Right lobe of liver (tissue), 6 donors: ENCODE measurements at regions not wholly inside any gene's neighbourhood (a gene's known extent, or its start where the extent isn't known, plus 50 kb on each side); places are given as distances from the start of the nearest gene placed in this dataset.

Experiments used
- ATAC-seq, 4 donors: fragments of 200-7000 bp; cut with Tn5 transposase; one replicate each; pipeline ENCODE4 v1.9.1; 2020; ENCODE audit warnings: mild to moderate bottlenecking in 4 of 4, moderate library complexity in 4 of 4
- DNase-seq, 3 donors: peaks; one replicate each; pipeline ENCODE4 v3.0.0-alpha.2; 2020
- H3K27ac ChIP-seq, 3 donors: fragments of 200-600 bp; one replicate each; pipeline ENCODE4 v1.8.0; 2022
- H3K27me3 ChIP-seq, 2 donors: fragments of 200-600 bp; one replicate each; pipeline ENCODE4 v1.8.0; 2022
- H3K36me3 ChIP-seq, 4 donors: fragments of 200-600 bp; sonication (generic) in 1 of 4; one replicate each; pipeline versions ENCODE4 v1.5.1 to v1.8.0; 2017 to 2022; ENCODE audit warnings: control low read depth in 1 of 4
- H3K4me1 ChIP-seq, 4 donors: fragments of 200-600 bp; sonication (generic) in 1 of 4; one replicate each; pipeline versions ENCODE4 v1.5.1 to v1.8.0; 2017 to 2022; ENCODE audit warnings: control low read depth in 1 of 4
- H3K4me3 ChIP-seq, 3 donors: fragments of 200-600 bp; one replicate each; pipeline ENCODE4 v1.8.0; 2022
- H3K9me3 ChIP-seq, 4 donors: fragments of 200-600 bp; sonication (generic) in 1 of 4; one replicate each; pipeline versions ENCODE4 v1.5.1 to v1.8.0; 2017 to 2022; ENCODE audit warnings: control low read depth in 1 of 4
- POLR2A ChIP-seq: fragments of 450-650 bp; IDR thresholded peaks from one replicate; pipeline ENCODE4 v1.6.1; 2017; ENCODE audit warnings: antibody characterized with exemption, mild to moderate bottlenecking
- WGBS: methylation state at CpG from one replicate; pipeline ENCODE4 v1.1.6; 2018; ENCODE audit warnings: low coverage, low lambda C conversion rate; ENCODE audit not compliant: insufficient coverage; ENCODE audit errors: missing lambda C conversion rate; 5-methylcytosine and 5-hydroxymethylcytosine counted together
- intact Hi-C, 2 donors: fragments of 100-400 bp; cut with DNase I; formaldehyde crosslinking; loops; one replicate each; pipeline versions ENCODE4 v1.11.2 to v1.14.1; 2022
- TF ChIP-seq, protein P1 (sequence below), 4 donors: fragments of 200-600 bp in 3 of 4; fragments of 450-650 bp in 1 of 4; IDR thresholded peaks; one replicate each; pipeline versions ENCODE4 v1.5.1 to v1.8.0; 2016 to 2022; ENCODE audit warnings: antibody characterized with exemption in 4 of 4, mild to moderate bottlenecking in 2 of 4
- donor health status: DM: no; HTN: yes; CAD: no.
- donor health status: DM: no; HTN: no; CAD: no.
- donor health status: DM: no; HTN: no; CAD: no.
- donor health status: DM: no; HTN: yes; CAD: no.
- donor health status: DM: no; HTN: yes; CAD: no.

DNA sequence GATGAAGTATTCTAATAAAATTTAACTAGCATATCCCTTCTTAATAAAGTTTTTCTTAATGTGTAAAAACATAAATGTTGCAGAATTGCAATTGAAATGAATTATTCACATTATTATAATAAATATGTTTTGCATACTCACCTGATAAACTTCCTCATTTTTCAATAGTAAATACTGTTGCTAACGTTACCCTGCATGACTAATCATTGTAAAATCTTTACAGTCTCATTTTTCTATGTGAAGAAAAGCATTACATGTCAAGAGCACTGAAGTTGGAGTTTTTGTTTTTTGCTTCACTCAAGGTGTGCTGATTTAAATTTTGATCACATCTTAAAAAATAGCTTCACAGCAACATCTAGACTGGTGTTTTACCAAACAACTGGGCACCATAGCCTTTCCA lies 157.2 kb upstream of the CDH18 start:
- Histone ChIP-seq H3K27ac (no peak overlapping the region), H3K9me3 (no peaks in the 10 kb centered on the region), H3K4me1 (no peaks in the 10 kb centered on the region), H3K4me3 (no peak overlapping the region), H3K36me3 (no peaks in the 10 kb centered on the region), H3K27me3 (no peaks in the 10 kb centered on the region)
- ATAC-seq (no peak), DNase-seq (no peak)
- TF ChIP-seq POLR2A: no peak
- TF ChIP-seq, protein P1, sequence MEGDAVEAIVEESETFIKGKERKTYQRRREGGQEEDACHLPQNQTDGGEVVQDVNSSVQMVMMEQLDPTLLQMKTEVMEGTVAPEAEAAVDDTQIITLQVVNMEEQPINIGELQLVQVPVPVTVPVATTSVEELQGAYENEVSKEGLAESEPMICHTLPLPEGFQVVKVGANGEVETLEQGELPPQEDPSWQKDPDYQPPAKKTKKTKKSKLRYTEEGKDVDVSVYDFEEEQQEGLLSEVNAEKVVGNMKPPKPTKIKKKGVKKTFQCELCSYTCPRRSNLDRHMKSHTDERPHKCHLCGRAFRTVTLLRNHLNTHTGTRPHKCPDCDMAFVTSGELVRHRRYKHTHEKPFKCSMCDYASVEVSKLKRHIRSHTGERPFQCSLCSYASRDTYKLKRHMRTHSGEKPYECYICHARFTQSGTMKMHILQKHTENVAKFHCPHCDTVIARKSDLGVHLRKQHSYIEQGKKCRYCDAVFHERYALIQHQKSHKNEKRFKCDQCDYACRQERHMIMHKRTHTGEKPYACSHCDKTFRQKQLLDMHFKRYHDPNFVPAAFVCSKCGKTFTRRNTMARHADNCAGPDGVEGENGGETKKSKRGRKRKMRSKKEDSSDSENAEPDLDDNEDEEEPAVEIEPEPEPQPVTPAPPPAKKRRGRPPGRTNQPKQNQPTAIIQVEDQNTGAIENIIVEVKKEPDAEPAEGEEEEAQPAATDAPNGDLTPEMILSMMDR (IDR thresholded peaks at IDR 0.05): no peak
- WGBS: 0% methylated on average over 1 of the region's 1 CpG
- intact Hi-C loops: no loop called here

GRCh38 chr5:20129501-20129900 lies 141.5 kb upstream of the CDH18 start:
- Histone ChIP-seq H3K27ac (no peak overlapping the region), H3K9me3 (no peaks in the 10 kb centered on the region), H3K27me3 (no peaks in the 10 kb centered on the region), H3K36me3 (no peaks in the 10 kb centered on the region), H3K4me3 (no peak overlapping the region), H3K4me1 (no peaks in the 10 kb centered on the region)
- TF ChIP-seq, protein P1 (IDR thresholded peaks at IDR 0.05): no peak
- no peak for TF ChIP-seq POLR2A
- ATAC-seq (no peak), DNase-seq (no peak)
- 28% methylated on average over 3 of the region's 3 CpGs for WGBS
- intact Hi-C loops: no loop called here

DNA sequence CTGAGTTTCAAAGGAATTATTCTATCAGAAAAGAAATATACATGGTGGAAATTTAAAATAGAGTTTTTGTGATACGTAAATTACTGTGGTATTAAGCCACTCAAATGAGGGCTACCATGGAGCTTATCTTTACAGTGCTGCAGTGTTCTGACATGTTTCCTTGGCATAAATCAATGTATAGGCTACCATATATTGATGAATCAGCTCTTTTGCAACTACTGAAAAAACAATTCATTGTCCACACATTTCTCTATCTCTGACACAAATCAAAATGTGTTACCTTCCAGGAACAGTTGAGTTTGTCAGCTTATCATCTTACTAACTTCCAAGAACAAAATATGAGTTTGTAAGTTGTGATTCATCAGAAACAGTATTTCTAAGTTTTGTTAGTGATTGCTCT lies 140.3 kb upstream of the CDH18 start:
- no peak for ATAC-seq
- WGBS: 54% methylated on average over 1 of the region's 1 CpG
- TF ChIP-seq POLR2A: no peak
- TF ChIP-seq, protein P1 (IDR thresholded peaks at IDR 0.05): no peak

GRCh38 chr5:20114526-20114925 lies 126.5 kb upstream of the CDH18 start:
- Histone ChIP-seq H3K4me3 (no peak overlapping the region), H3K27ac (no peak overlapping the region), H3K4me1 (no peaks in the 10 kb centered on the region), H3K9me3 (no peaks in the 10 kb centered on the region), H3K36me3 (no peaks in the 10 kb centered on the region), H3K27me3 (no peaks in the 10 kb centered on the region)
- DNase-seq (no peak), ATAC-seq (no peak)
- intact Hi-C loops: no loop called here
- TF ChIP-seq, protein P1 (IDR thresholded peaks at IDR 0.05): no peak
- WGBS: 12% methylated on average over 1 of the region's 1 CpG

More for the DNA sequence above, 140.3 kb upstream of the CDH18 start:
- H3K27me3 ChIP-seq: no peaks in the 10 kb centered on the region
- H3K36me3 ChIP-seq: no peaks in the 10 kb centered on the region
- no peak overlapping the region for H3K4me3 ChIP-seq
- no peak overlapping the region for H3K27ac ChIP-seq
- H3K9me3 ChIP-seq: no peaks in the 10 kb centered on the region
- H3K4me1 ChIP-seq: no peaks in the 10 kb centered on the region
- no peak for DNase-seq
- intact Hi-C loops: no loop called here

DNA sequence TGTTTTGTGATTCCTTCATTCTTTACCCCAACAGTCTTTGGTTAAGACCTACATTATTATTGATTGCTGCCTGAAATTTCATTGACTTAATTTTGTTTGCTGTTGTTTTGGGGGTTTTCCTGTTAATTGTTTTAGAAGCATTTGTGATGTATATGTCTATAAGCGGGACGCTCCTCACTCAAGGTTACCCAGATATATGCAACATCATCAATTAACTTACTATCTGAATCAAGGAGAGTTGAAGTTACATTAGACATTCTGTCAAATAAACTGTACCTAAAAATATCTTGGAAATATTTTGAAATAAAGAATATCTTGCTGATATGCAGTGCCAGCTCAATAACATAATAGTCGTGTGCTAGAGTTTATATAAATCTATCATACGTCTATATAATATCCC lies 125.9 kb upstream of the CDH18 start:
- no peaks in the 10 kb centered on the region for H3K4me1 ChIP-seq
- no peaks in the 10 kb centered on the region for H3K36me3 ChIP-seq
- WGBS: 55% methylated on average over 4 of the region's 4 CpGs
- no peak for TF ChIP-seq POLR2A
- H3K9me3 ChIP-seq: no peaks in the 10 kb centered on the region
- no peak overlapping the region for H3K4me3 ChIP-seq
- intact Hi-C loops: no loop called here
- H3K27ac ChIP-seq: no peak overlapping the region
- ATAC-seq (no peak), DNase-seq (no peak)
- no peaks in the 10 kb centered on the region for H3K27me3 ChIP-seq
